ENCODE measurements at regions not wholly inside any gene's neighbourhood (a gene's known extent, or its start where the extent isn't known, plus 50 kb on each side); places are given as distances from the start of the nearest gene placed in this dataset.

GRCh38 chr3:139101396-139101795, 56.7 kb upstream of the PRR23C start:
- ATAC-seq (ENCODE audit: insufficient number of reproducible peaks, low FRiP score, low read depth), result no peak
- H3K4me3 ChIP-seq, result no peak overlapping the region
- no peaks in the 10 kb centered on the region for H3K27me3 ChIP-seq (replicated peaks; ENCODE audit: insufficient read depth)
- TF ChIP-seq CTCF (IDR thresholded peaks at IDR 0.05), result no peak
- no peak for DNase-seq (ENCODE audit: low spot score)
- H3K4me1 ChIP-seq (ENCODE audit: control insufficient read depth in 1 of 2, low read depth in 2 of 2), result no peaks in the 10 kb centered on the region
- H3K36me3 ChIP-seq, result no peaks in the 10 kb centered on the region
- H3K9me3 ChIP-seq, result no peaks in the 10 kb centered on the region
- H3K27ac ChIP-seq, result no peak overlapping the region

- no peaks in the 10 kb centered on the region for H3K4me1 ChIP-seq (ENCODE audit: control insufficient read depth in 1 of 2, low read depth in 2 of 2)
- H3K27ac ChIP-seq, result no peak overlapping the region
- H3K27me3 ChIP-seq (replicated peaks; ENCODE audit: insufficient read depth), result no peaks in the 10 kb centered on the region
- no peaks in the 10 kb centered on the region for H3K36me3 ChIP-seq
- H3K9me3 ChIP-seq, result no peaks in the 10 kb centered on the region
- DNase-seq (ENCODE audit: low spot score), result no peak
- no peak for ATAC-seq (ENCODE audit: insufficient number of reproducible peaks, low FRiP score, low read depth)
- no peak overlapping the region for H3K4me3 ChIP-seq
- TF ChIP-seq CTCF (IDR thresholded peaks at IDR 0.05), result no peak
Observed at GRCh38 chr3:139103484-139103883, 58.8 kb upstream of the PRR23C start.

GRCh38 chr3:139104062-139104461, 59.4 kb upstream of the PRR23C start:
- ATAC-seq (ENCODE audit: insufficient number of reproducible peaks, low FRiP score, low read depth), result no peak
- no peaks in the 10 kb centered on the region for H3K27me3 ChIP-seq (replicated peaks; ENCODE audit: insufficient read depth)
- no peaks in the 10 kb centered on the region for H3K4me1 ChIP-seq (ENCODE audit: control insufficient read depth in 1 of 2, low read depth in 2 of 2)
- no peak for DNase-seq (ENCODE audit: low spot score)
- no peak overlapping the region for H3K4me3 ChIP-seq
- no peaks in the 10 kb centered on the region for H3K9me3 ChIP-seq
- no peaks in the 10 kb centered on the region for H3K36me3 ChIP-seq
- TF ChIP-seq CTCF (IDR thresholded peaks at IDR 0.05), result no peak
- no peak overlapping the region for H3K27ac ChIP-seq

- TF ChIP-seq CTCF (IDR thresholded peaks at IDR 0.05), result no peak
Observed at GRCh38 chr3:139105154-139105702, 60.5 kb upstream of the PRR23C start.

GRCh38 chr3:139106013-139106932, 61.6 kb upstream of the PRR23C start:
- ATAC-seq (ENCODE audit: insufficient number of reproducible peaks, low FRiP score, low read depth), result no peak
- Histone ChIP-seq H3K9me3 (no peaks in the 10 kb centered on the region), H3K27ac (no peak overlapping the region), H3K27me3 (replicated peaks; ENCODE audit: insufficient read depth) (no peaks in the 10 kb centered on the region), H3K4me3 (no peak overlapping the region), H3K36me3 (no peaks in the 10 kb centered on the region), H3K4me1 (ENCODE audit: control insufficient read depth in 1 of 2, low read depth in 2 of 2) (no peaks in the 10 kb centered on the region)
- DNase-seq (ENCODE audit: low spot score), result no peak
- TF ChIP-seq CTCF (IDR thresholded peaks at IDR 0.05), result no peak

More at GRCh38 chr3:139105154-139105702, 60.5 kb upstream of the PRR23C start:
- DNase-seq (ENCODE audit: low spot score), result no peak
- ATAC-seq (ENCODE audit: insufficient number of reproducible peaks, low FRiP score, low read depth), result no peak
- Histone ChIP-seq H3K27ac (no peak overlapping the region), H3K9me3 (no peaks in the 10 kb centered on the region), H3K4me1 (ENCODE audit: control insufficient read depth in 1 of 2, low read depth in 2 of 2) (no peaks in the 10 kb centered on the region), H3K4me3 (no peak overlapping the region), H3K27me3 (replicated peaks; ENCODE audit: insufficient read depth) (no peaks in the 10 kb centered on the region), H3K36me3 (no peaks in the 10 kb centered on the region)
